ENCODE measurements at regions not wholly inside any gene's neighbourhood (a gene's known extent, or its start where the extent isn't known, plus 50 kb on each side); places are given as distances from the start of the nearest gene placed in this dataset.

GRCh38 chr13:37486171-37486681 is 112.3 kb downstream of the POSTN start:
- H3K4me1 ChIP-seq (ENCODE audit: low read length), result no peaks in the 10 kb centered on the region
- H3K9me3 ChIP-seq (replicated peaks; ENCODE audit: insufficient read depth, low read length), result no peaks in the 10 kb centered on the region
- H4K20me1 ChIP-seq (ENCODE audit: insufficient read depth, low read length), result no peaks in the 10 kb centered on the region
- no peak overlapping the region for H2AFZ ChIP-seq (ENCODE audit: low read length)
- H3K27ac ChIP-seq (ENCODE audit: low read length), result no peak overlapping the region
- H3K79me2 ChIP-seq (ENCODE audit: low read length), result no peaks in the 10 kb centered on the region
- H3K9me2 ChIP-seq (replicated peaks; ENCODE audit: insufficient read depth, low read length), result no peaks in the 10 kb centered on the region
- no peak overlapping the region for H3K9ac ChIP-seq (ENCODE audit: low read length)
- DNase-seq, result no peak
- H3K36me3 ChIP-seq (replicated peaks; ENCODE audit: insufficient read depth, low read length), result no peaks in the 10 kb centered on the region
- no peaks in the 10 kb centered on the region for H3K27me3 ChIP-seq (replicated peaks; ENCODE audit: insufficient read depth, low read length)
- no peak overlapping the region for H3K4me2 ChIP-seq (ENCODE audit: low read depth, low read length)
- TF ChIP-seq EZH2 (optimal IDR thresholded peaks at IDR 0.05; ENCODE audit: low read depth, low read length) (no peak), EZH2phosphoT487 (IDR thresholded peaks at IDR 0.05; ENCODE audit: low read length) (no peak), CTCF (IDR thresholded peaks at IDR 0.05; ENCODE audit: low read length) (no peak)
- H3F3A ChIP-seq (ENCODE audit: insufficient read depth, low read length), result no peaks in the 10 kb centered on the region
- no peak overlapping the region for H3K4me3 ChIP-seq (ENCODE audit: low read length)

GRCh38 chr13:37485756-37486155 is 112.8 kb downstream of the POSTN start:
- no peak overlapping the region for H3K4me2 ChIP-seq (ENCODE audit: low read depth, low read length)
- no peaks in the 10 kb centered on the region for H3F3A ChIP-seq (ENCODE audit: insufficient read depth, low read length)
- TF ChIP-seq CTCF (IDR thresholded peaks at IDR 0.05; ENCODE audit: low read length) (no peak), EZH2phosphoT487 (IDR thresholded peaks at IDR 0.05; ENCODE audit: low read length) (no peak), EZH2 (optimal IDR thresholded peaks at IDR 0.05; ENCODE audit: low read depth, low read length) (no peak)
- H3K9me3 ChIP-seq (replicated peaks; ENCODE audit: insufficient read depth, low read length), result no peaks in the 10 kb centered on the region
- H4K20me1 ChIP-seq (ENCODE audit: insufficient read depth, low read length), result no peaks in the 10 kb centered on the region
- no peak overlapping the region for H3K27ac ChIP-seq (ENCODE audit: low read length)
- H2AFZ ChIP-seq (ENCODE audit: low read length), result no peak overlapping the region
- H3K4me1 ChIP-seq (ENCODE audit: low read length), result no peaks in the 10 kb centered on the region
- no peak for DNase-seq
- no peaks in the 10 kb centered on the region for H3K9me2 ChIP-seq (replicated peaks; ENCODE audit: insufficient read depth, low read length)
- H3K79me2 ChIP-seq (ENCODE audit: low read length), result no peaks in the 10 kb centered on the region
- no peak overlapping the region for H3K9ac ChIP-seq (ENCODE audit: low read length)
- H3K4me3 ChIP-seq (ENCODE audit: low read length), result no peak overlapping the region
- H3K36me3 ChIP-seq (replicated peaks; ENCODE audit: insufficient read depth, low read length), result no peaks in the 10 kb centered on the region
- no peaks in the 10 kb centered on the region for H3K27me3 ChIP-seq (replicated peaks; ENCODE audit: insufficient read depth, low read length)

- Histone ChIP-seq H3K9me2 (replicated peaks; ENCODE audit: insufficient read depth, low read length) (no peaks in the 10 kb centered on the region), H3K4me2 (ENCODE audit: low read depth, low read length) (no peak overlapping the region), H2AFZ (ENCODE audit: low read length) (no peak overlapping the region), H3K9me3 (replicated peaks; ENCODE audit: insufficient read depth, low read length) (no peaks in the 10 kb centered on the region), H3F3A (ENCODE audit: insufficient read depth, low read length) (no peaks in the 10 kb centered on the region), H3K4me3 (ENCODE audit: low read length) (no peak overlapping the region), H3K4me1 (ENCODE audit: low read length) (no peaks in the 10 kb centered on the region), H3K9ac (ENCODE audit: low read length) (no peak overlapping the region), H3K79me2 (ENCODE audit: low read length) (no peaks in the 10 kb centered on the region), H3K27ac (ENCODE audit: low read length) (no peak overlapping the region), H4K20me1 (ENCODE audit: insufficient read depth, low read length) (no peaks in the 10 kb centered on the region), H3K27me3 (replicated peaks; ENCODE audit: insufficient read depth, low read length) (no peaks in the 10 kb centered on the region), H3K36me3 (replicated peaks; ENCODE audit: insufficient read depth, low read length) (no peaks in the 10 kb centered on the region)
- no peak for DNase-seq
- no peak for TF ChIP-seq EZH2 (optimal IDR thresholded peaks at IDR 0.05; ENCODE audit: low read depth, low read length)
- TF ChIP-seq CTCF (IDR thresholded peaks at IDR 0.05; ENCODE audit: low read length), result no peak
- TF ChIP-seq EZH2phosphoT487 (IDR thresholded peaks at IDR 0.05; ENCODE audit: low read length), result no peak
Measured at GRCh38 chr13:37484056-37484455, 114.5 kb downstream of the POSTN start.
